CD4-positive, CD25-positive, alpha-beta regulatory T cell (primary cell): ENCODE measurements at regions not wholly inside any gene's neighbourhood (a gene's known extent, or its start where the extent isn't known, plus 50 kb on each side); places are given as distances from the start of the nearest gene placed in this dataset.

Experiments used
- ATAC-seq, 2 donors: fragments of 150-1000 bp; cut with Tn5 transposase; one replicate each; pipeline ENCODE4 v1.10.0; 2021; ENCODE audit warnings: low read depth in 2 of 2, moderate number of reproducible peaks in 2 of 2, moderate library complexity in 1 of 2
- DNase-seq, 3 donors: peaks; one replicate each; pipeline versions ENCODE4 v3.0.0 to v3.0.0-alpha.2; 2012 to 2022; ENCODE audit warnings: mixed read lengths in 1 of 3
- H3K27ac ChIP-seq: one replicate; pipeline ENCODE4 v1.7.0; 2013; ENCODE audit warnings: mild to moderate bottlenecking, low read length; ENCODE audit not compliant: insufficient read depth, poor library complexity, severe bottlenecking
- H3K27me3 ChIP-seq: one replicate; pipeline ENCODE4 v1.7.0; 2013; ENCODE audit warnings: low read length; ENCODE audit not compliant: control insufficient read depth, insufficient read depth
- H3K36me3 ChIP-seq: one replicate; pipeline ENCODE4 v1.7.0; 2013; ENCODE audit warnings: mild to moderate bottlenecking, low read length, moderate library complexity; ENCODE audit not compliant: control insufficient read depth, insufficient read depth
- H3K4me1 ChIP-seq: 2 replicates; pipeline ENCODE4 v1.7.0; 2013; ENCODE audit warnings: mild to moderate bottlenecking, low read length; ENCODE audit not compliant: insufficient read depth, control insufficient read depth, poor library complexity, severe bottlenecking
- H3K4me3 ChIP-seq: one replicate; pipeline ENCODE4 v1.7.0; 2013; ENCODE audit warnings: low read depth, mild to moderate bottlenecking, low read length, moderate library complexity
- H3K9me3 ChIP-seq, 2 experiments: 1 replicate in 1 of 2; 2 replicates in 1 of 2; pipeline ENCODE4 v1.7.0; 2013; ENCODE audit warnings: low read length in 2 of 2, mild to moderate bottlenecking in 1 of 2, moderate library complexity in 1 of 2; ENCODE audit not compliant: control insufficient read depth in 2 of 2
- H3K27ac Mint-ChIP-seq, 3 donors: one replicate each; pipeline ENCODE4 v1.8.0; 2020 to 2022; ENCODE audit warnings: mild to moderate bottlenecking in 3 of 3, mixed read lengths in 3 of 3, moderate library complexity in 2 of 3
- H3K27me3 Mint-ChIP-seq: one replicate; pipeline ENCODE4 v1.8.0; 2022; ENCODE audit warnings: mild to moderate bottlenecking, mixed read lengths
- H3K36me3 Mint-ChIP-seq: one replicate; pipeline ENCODE4 v1.8.0; 2020; ENCODE audit warnings: mixed read lengths
- H3K4me1 Mint-ChIP-seq, 4 donors: one replicate each; pipeline ENCODE4 v1.8.0; 2020 to 2022; ENCODE audit warnings: mixed read lengths in 4 of 4, mild to moderate bottlenecking in 1 of 4
- H3K4me3 Mint-ChIP-seq, 4 donors: one replicate each; pipeline ENCODE4 v1.8.0; 2020 to 2022; ENCODE audit warnings: mild to moderate bottlenecking in 4 of 4, mixed read lengths in 4 of 4, moderate library complexity in 3 of 4
- H3K9me3 Mint-ChIP-seq, 7 donors: one replicate each; pipeline ENCODE4 v1.8.0; 2020 to 2022; ENCODE audit warnings: mixed read lengths in 7 of 7, mild to moderate bottlenecking in 3 of 7, moderate library complexity in 2 of 7

DNA sequence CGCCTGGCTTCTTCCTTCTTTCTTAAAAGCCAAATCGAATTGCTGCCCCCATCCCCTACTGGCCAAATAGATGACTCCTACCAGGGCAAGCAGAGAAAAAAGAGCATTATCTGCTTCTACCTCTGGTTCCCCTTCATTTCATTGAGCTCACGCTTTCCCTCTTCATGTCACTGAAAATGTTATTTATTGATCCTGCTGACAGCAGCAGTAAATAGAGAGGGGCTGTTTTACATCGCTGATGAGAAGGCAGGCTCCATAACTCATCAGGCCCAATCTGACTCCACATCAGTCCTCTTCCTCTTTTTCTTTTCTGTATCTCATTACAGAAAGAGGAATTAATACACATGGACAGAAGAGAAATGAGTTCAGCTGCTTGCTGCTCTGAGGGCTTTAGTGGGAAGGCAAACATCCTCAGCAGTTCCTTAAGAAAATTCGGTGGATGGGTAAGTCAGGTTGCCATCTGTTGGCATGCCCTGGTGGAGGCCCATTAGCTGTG, 904.1 kb downstream of the KCNMA1 start:
- no peaks in the 10 kb centered on the region for H3K36me3 Mint-ChIP-seq
- Histone ChIP-seq H3K27ac (no peak overlapping the region), H3K9me3 (peaks cover 1 to 4% of the 10 kb centered on the region in 2 experiments), H3K4me1 (no peaks in the 10 kb centered on the region), H3K27me3 (no peaks in the 10 kb centered on the region), H3K4me3 (no peak overlapping the region), H3K36me3 (no peaks in the 10 kb centered on the region)
- H3K9me3 Mint-ChIP-seq, result peaks cover 0 to 19% (median 9%) of the 10 kb centered on the region in 7 donors
- peaks cover 0 to 3% (median 0%) of the 10 kb centered on the region in 4 donors for H3K4me1 Mint-ChIP-seq
- H3K27ac Mint-ChIP-seq, result no peak overlapping the region
- DNase-seq (no peak), ATAC-seq (no peak)
- no peak overlapping the region for H3K4me3 Mint-ChIP-seq
- H3K27me3 Mint-ChIP-seq, result peaks cover 4% of the 10 kb centered on the region

- Mint-ChIP-seq H3K27ac (no peak overlapping the region), H3K4me3 (no peak overlapping the region), H3K27me3 (peaks cover 4% of the 10 kb centered on the region), H3K36me3 (no peaks in the 10 kb centered on the region), H3K4me1 (peaks cover 0 to 3% (median 0%) of the 10 kb centered on the region in 4 donors), H3K9me3 (peaks cover 0 to 19% (median 9%) of the 10 kb centered on the region in 7 donors)
- DNase-seq (no peak), ATAC-seq (no peak)
- Histone ChIP-seq H3K27me3 (no peaks in the 10 kb centered on the region), H3K4me3 (no peak overlapping the region), H3K9me3 (peaks cover 1 to 4% of the 10 kb centered on the region in 2 experiments), H3K36me3 (no peaks in the 10 kb centered on the region), H3K4me1 (no peaks in the 10 kb centered on the region), H3K27ac (no peak overlapping the region)
These were observed 905.3 kb downstream of the KCNMA1 start for GRCh38 chr10:76732306-76732705.

GRCh38 chr10:76729841-76730487, 907.6 kb downstream of the KCNMA1 start:
- Histone ChIP-seq H3K36me3 (no peaks in the 10 kb centered on the region), H3K4me3 (no peak overlapping the region), H3K4me1 (no peaks in the 10 kb centered on the region), H3K27ac (no peak overlapping the region), H3K27me3 (no peaks in the 10 kb centered on the region), H3K9me3 (peaks cover 1 to 4% of the 10 kb centered on the region in 2 experiments)
- Mint-ChIP-seq H3K27me3 (peaks cover 4% of the 10 kb centered on the region), H3K4me1 (no peaks in the 10 kb centered on the region), H3K36me3 (no peaks in the 10 kb centered on the region), H3K9me3 (peaks cover 0 to 19% (median 9%) of the 10 kb centered on the region in 7 donors), H3K4me3 (no peak overlapping the region), H3K27ac (no peak overlapping the region)
- ATAC-seq (no peak), DNase-seq (no peak)

DNA sequence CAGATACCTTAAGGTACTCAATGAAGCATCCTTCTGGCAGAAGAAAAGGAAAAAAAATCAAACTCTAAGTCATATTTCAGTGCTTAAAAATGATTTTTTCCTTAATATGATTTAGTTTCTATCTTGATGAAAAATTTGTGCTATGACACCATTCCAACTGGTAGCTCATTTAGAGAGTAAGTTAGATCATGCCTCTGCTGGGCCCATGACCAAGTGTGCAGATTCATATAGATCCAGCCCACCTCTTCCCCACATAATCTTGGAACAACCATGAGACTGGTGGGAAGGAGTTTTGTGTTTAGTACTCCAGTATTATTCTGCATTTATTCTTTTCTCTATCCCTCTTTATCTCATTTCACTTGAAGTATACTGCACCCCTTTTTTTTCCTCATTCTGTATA, 908.3 kb downstream of the KCNMA1 start:
- Histone ChIP-seq H3K9me3 (peaks cover 1 to 4% of the 10 kb centered on the region in 2 experiments), H3K27ac (no peak overlapping the region), H3K4me3 (no peak overlapping the region), H3K27me3 (no peaks in the 10 kb centered on the region), H3K4me1 (no peaks in the 10 kb centered on the region), H3K36me3 (no peaks in the 10 kb centered on the region)
- DNase-seq (no peak), ATAC-seq (no peak)
- H3K4me1 Mint-ChIP-seq, result no peaks in the 10 kb centered on the region
- H3K4me3 Mint-ChIP-seq, result no peak overlapping the region
- H3K27ac Mint-ChIP-seq, result no peak overlapping the region
- peaks cover 0 to 19% (median 9%) of the 10 kb centered on the region in 7 donors for H3K9me3 Mint-ChIP-seq
- H3K27me3 Mint-ChIP-seq, result peaks cover 4% of the 10 kb centered on the region
- H3K36me3 Mint-ChIP-seq, result no peaks in the 10 kb centered on the region

- Histone ChIP-seq H3K36me3 (no peaks in the 10 kb centered on the region), H3K27ac (no peak overlapping the region), H3K27me3 (no peaks in the 10 kb centered on the region), H3K9me3 (peaks cover 1 to 4% of the 10 kb centered on the region in 2 experiments), H3K4me1 (no peaks in the 10 kb centered on the region), H3K4me3 (no peak overlapping the region)
- no peaks in the 10 kb centered on the region for H3K36me3 Mint-ChIP-seq
- no peak overlapping the region for H3K4me3 Mint-ChIP-seq
- ATAC-seq (no peak), DNase-seq (no peak)
- H3K9me3 Mint-ChIP-seq, result peaks cover 0 to 16% (median 6%) of the 10 kb centered on the region in 7 donors
- H3K27ac Mint-ChIP-seq, result no peak overlapping the region
- no peaks in the 10 kb centered on the region for H3K4me1 Mint-ChIP-seq
- H3K27me3 Mint-ChIP-seq, result peaks cover 3% of the 10 kb centered on the region
These were observed 910.6 kb downstream of the KCNMA1 start for GRCh38 chr10:76727038-76727437.

DNA sequence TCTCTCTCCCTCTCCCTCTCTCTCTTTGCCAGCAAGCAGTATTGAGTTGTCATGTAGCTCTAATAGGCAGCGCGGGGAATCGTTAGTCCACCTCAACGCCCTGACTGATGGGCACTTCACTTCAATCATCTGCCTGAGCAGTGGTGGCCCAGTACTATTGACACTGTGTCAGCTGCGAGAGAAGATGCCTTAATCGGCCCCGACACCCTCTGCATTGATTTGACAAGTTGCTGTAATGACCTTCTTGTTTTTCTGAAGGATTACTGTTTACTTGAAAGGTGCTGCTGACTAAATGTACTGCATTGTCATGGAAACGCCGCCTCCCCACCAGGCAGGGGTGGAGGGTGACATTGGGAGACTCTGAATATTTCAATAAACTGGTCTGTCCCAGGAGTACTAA, 913.8 kb downstream of the KCNMA1 start:
- Histone ChIP-seq H3K4me1 (no peaks in the 10 kb centered on the region), H3K27me3 (no peaks in the 10 kb centered on the region), H3K36me3 (no peaks in the 10 kb centered on the region), H3K27ac (no peak overlapping the region), H3K4me3 (no peak overlapping the region), H3K9me3 (no peaks in the 10 kb centered on the region)
- H3K27ac Mint-ChIP-seq, result no peak overlapping the region
- H3K36me3 Mint-ChIP-seq, result no peaks in the 10 kb centered on the region
- ATAC-seq (no peak), DNase-seq (no peak)
- peaks cover 0 to 12% (median 4%) of the 10 kb centered on the region in 7 donors for H3K9me3 Mint-ChIP-seq
- H3K4me1 Mint-ChIP-seq, result no peaks in the 10 kb centered on the region
- H3K4me3 Mint-ChIP-seq, result no peak overlapping the region
- H3K27me3 Mint-ChIP-seq, result no peaks in the 10 kb centered on the region

GRCh38 chr10:76721891-76722505, 915.6 kb downstream of the KCNMA1 start:
- DNase-seq (no peak), ATAC-seq (no peak)
- Histone ChIP-seq H3K4me3 (no peak overlapping the region), H3K27ac (no peak overlapping the region), H3K4me1 (no peaks in the 10 kb centered on the region), H3K36me3 (no peaks in the 10 kb centered on the region), H3K9me3 (no peaks in the 10 kb centered on the region), H3K27me3 (no peaks in the 10 kb centered on the region)
- no peak overlapping the region for H3K27ac Mint-ChIP-seq
- H3K4me1 Mint-ChIP-seq, result no peaks in the 10 kb centered on the region
- no peaks in the 10 kb centered on the region for H3K27me3 Mint-ChIP-seq
- H3K9me3 Mint-ChIP-seq, result peaks cover 0 to 12% (median 5%) of the 10 kb centered on the region in 7 donors
- no peaks in the 10 kb centered on the region for H3K36me3 Mint-ChIP-seq
- H3K4me3 Mint-ChIP-seq, result no peak overlapping the region

DNA sequence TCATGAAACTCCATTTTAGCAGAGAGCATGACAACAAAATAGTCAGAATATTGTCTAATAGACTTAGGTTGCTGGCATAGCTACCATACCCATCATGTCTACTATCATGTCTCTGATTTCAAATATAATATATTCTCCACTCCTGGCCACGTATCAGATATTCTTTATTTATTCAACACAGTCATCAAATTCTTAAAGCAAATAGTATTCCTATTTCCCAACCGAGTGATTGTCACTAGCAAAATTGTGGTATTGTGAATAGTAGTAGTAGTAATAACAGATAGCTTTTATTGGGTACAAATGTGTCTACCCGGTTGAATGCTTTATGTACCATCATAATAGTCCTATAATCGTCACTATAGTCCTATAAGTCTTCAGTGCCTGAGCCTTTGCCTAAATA, 918.6 kb downstream of the KCNMA1 start:
- Mint-ChIP-seq H3K9me3 (peaks cover 4 to 29% (median 5%) of the 10 kb centered on the region in 7 donors), H3K36me3 (no peaks in the 10 kb centered on the region), H3K27ac (no peak overlapping the region), H3K4me3 (no peak overlapping the region), H3K4me1 (no peaks in the 10 kb centered on the region), H3K27me3 (no peaks in the 10 kb centered on the region)
- no peak for ATAC-seq
- Histone ChIP-seq H3K4me1 (no peaks in the 10 kb centered on the region), H3K27ac (no peak overlapping the region), H3K4me3 (no peak overlapping the region), H3K27me3 (no peaks in the 10 kb centered on the region), H3K9me3 (no peaks in the 10 kb centered on the region), H3K36me3 (no peaks in the 10 kb centered on the region)
- DNase-seq, result no peak
